Activated CD4-positive, alpha-beta memory T cell treated with anti-CD3 and anti-CD28 coated beads, Interleukin-2, amount 10 ng/mL, durations not matched to agents 7 days and 5 days (primary cell): ENCODE measurements at regions not wholly inside any gene's neighbourhood (a gene's known extent, or its start where the extent isn't known, plus 50 kb on each side); places are given as distances from the start of the nearest gene placed in this dataset.

ENCODE experiments used
- CTCF ChIA-PET: fragments of 350-600 bp; sonication (Branson Sonifier 250); formaldehyde crosslinking; loops from one replicate; lab custom pipeline; 2021; ENCODE audit warnings: antibody characterized with exemption, inconsistent platforms; lab: Charles Lee
- POLR2A ChIA-PET: fragments of 350-600 bp; sonication (Branson Sonifier 250); formaldehyde crosslinking; loops from one replicate; lab custom pipeline; 2021; ENCODE audit warnings: antibody characterized with exemption; lab: Charles Lee
- DNase-seq: peaks from one replicate; pipeline ENCODE4 v3.0.0-alpha.2; 2020
- H3K27ac Mint-ChIP-seq: one replicate; pipeline ENCODE4 v1.8.0; 2021; ENCODE audit warnings: mild to moderate bottlenecking, mixed read lengths
- H3K27me3 Mint-ChIP-seq: one replicate; pipeline ENCODE4 v1.8.0; 2021; ENCODE audit warnings: mixed read lengths
- H3K36me3 Mint-ChIP-seq: one replicate; pipeline ENCODE4 v1.8.0; 2021; ENCODE audit warnings: low read depth, mixed read lengths
- H3K4me1 Mint-ChIP-seq: one replicate; pipeline ENCODE4 v1.8.0; 2021; ENCODE audit warnings: mixed read lengths
- H3K4me3 Mint-ChIP-seq: one replicate; pipeline ENCODE4 v1.8.0; 2021; ENCODE audit warnings: mild to moderate bottlenecking, mixed read lengths
- H3K9me3 Mint-ChIP-seq: one replicate; pipeline ENCODE4 v1.8.0; 2021; ENCODE audit warnings: mixed read lengths

- Mint-ChIP-seq H3K4me1 (no peaks in the 10 kb centered on the region), H3K4me3 (no peak overlapping the region), H3K27me3 (no peaks in the 10 kb centered on the region), H3K9me3 (peaks cover 2% of the 10 kb centered on the region), H3K27ac (no peak overlapping the region), H3K36me3 (no peaks in the 10 kb centered on the region)
- ChIA-PET CTCF (no interaction called here), POLR2A (no interaction called here)
- DNase-seq: no peak
These were observed 491.6 kb upstream of the CDH4 start for GRCh38 chr20:60760256-60761000.

DNA sequence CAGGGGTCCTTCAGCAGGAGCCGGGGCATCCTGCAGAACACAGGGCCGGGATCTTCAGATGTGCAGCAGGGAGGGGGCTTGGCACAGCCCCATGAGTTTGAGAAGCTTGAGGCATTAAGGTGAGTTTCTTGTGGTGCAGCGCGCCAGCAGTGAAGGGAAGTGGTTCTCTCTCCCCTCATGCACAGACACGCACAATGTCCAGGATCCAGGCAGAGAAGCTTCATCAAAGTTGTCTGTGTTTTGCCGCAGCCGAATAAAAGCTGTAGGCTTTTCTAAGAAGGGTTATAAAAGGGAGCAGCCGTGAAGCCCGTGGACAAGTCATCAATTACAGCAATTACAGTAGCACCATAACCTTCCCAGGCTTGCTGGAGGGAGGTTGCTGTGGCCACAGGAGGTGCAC, 491.0 kb upstream of the CDH4 start:
- H3K9me3 Mint-ChIP-seq: peaks cover 2% of the 10 kb centered on the region
- no peak for DNase-seq
- ChIA-PET CTCF (no interaction called here), POLR2A (no interaction called here)
- H3K4me1 Mint-ChIP-seq: no peaks in the 10 kb centered on the region
- H3K27ac Mint-ChIP-seq: no peak overlapping the region
- H3K36me3 Mint-ChIP-seq: no peaks in the 10 kb centered on the region
- no peak overlapping the region for H3K4me3 Mint-ChIP-seq
- H3K27me3 Mint-ChIP-seq: no peaks in the 10 kb centered on the region

DNA sequence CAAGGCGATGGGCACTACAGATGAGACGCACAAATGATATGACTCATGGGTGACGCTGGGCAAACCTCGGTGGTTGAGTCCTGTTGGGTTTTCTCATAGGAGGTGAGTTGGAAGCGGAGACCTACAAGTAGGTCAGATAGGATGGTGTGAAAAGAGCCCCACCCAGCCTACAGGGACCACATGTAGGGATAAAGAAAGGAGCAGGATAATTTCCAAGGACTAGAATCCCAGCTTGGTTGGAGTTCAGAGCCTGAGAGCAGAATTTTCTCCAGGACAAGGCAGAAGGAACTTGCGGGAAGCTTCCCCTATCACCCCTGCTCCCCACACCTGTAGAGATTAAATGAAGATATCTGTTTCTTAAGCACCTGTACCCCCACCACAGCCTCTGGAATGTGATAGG, 489.7 kb upstream of the CDH4 start:
- POLR2A ChIA-PET: no interaction called here
- CTCF ChIA-PET: no interaction called here
- H3K9me3 Mint-ChIP-seq: peaks cover 2% of the 10 kb centered on the region
- H3K36me3 Mint-ChIP-seq: no peaks in the 10 kb centered on the region
- H3K27me3 Mint-ChIP-seq: no peaks in the 10 kb centered on the region
- no peak overlapping the region for H3K27ac Mint-ChIP-seq
- H3K4me3 Mint-ChIP-seq: no peak overlapping the region
- DNase-seq: no peak
- H3K4me1 Mint-ChIP-seq: no peaks in the 10 kb centered on the region

- H3K9me3 Mint-ChIP-seq: peaks cover 2% of the 10 kb centered on the region
- no peak overlapping the region for H3K27ac Mint-ChIP-seq
- DNase-seq: no peak
- H3K36me3 Mint-ChIP-seq: no peaks in the 10 kb centered on the region
- POLR2A ChIA-PET: no interaction called here
- H3K27me3 Mint-ChIP-seq: no peaks in the 10 kb centered on the region
- CTCF ChIA-PET: no interaction called here
- H3K4me1 Mint-ChIP-seq: no peaks in the 10 kb centered on the region
- H3K4me3 Mint-ChIP-seq: no peak overlapping the region
These were observed 487.7 kb upstream of the CDH4 start for GRCh38 chr20:60764328-60764727.

DNA sequence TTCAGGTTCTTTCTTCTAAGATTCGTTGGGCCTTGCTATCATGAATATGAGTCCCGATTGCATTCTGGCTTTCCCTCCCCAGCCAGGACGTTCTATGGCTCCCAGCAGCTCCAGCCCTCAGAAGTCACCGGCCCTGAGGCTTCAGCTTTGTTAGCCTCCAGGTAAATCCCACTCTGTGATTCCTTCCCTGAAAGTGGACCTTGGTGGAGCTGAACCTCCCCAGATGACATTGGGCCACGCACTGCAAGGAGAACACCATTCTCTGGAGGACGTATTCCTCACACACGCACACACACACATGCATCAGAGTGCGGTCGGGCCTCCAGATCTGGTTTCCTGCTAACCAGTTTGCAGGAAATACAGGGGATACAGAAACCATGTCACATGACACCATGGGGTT, 487.3 kb upstream of the CDH4 start:
- CTCF ChIA-PET: no interaction called here
- POLR2A ChIA-PET: no interaction called here
- no peak for DNase-seq

DNA sequence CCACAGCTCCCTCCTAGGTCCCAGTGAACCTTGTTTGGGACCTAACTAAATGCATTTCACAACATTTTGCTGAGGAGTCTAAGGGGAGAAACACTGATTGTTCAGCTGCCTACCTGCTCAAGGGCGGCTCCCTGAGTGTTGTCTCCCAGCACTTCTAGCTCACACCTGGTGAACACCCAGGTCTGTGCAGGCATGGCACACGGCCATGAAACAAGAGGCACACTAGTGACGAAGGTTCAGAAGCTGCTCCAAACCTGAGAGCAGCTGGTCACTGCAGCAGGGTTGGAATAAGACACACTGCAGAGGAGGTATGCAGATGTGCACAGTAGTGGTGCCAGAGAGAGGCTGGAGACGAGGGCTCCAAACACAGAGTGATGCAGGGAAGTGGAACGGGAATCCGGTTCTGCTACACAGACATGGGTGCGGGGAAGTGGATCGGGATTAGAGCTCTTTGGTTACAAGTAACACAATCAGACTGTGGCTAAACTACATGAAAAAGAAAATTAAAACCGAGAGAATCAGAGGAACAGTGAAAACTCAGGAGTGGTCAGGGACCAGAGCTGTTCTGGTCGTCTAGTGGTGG, 486.1 kb upstream of the CDH4 start:
- H3K4me3 Mint-ChIP-seq: no peak overlapping the region
- no peaks in the 10 kb centered on the region for H3K4me1 Mint-ChIP-seq
- ChIA-PET CTCF (no interaction called here), POLR2A (no interaction called here)
- no peak for DNase-seq
- no peak overlapping the region for H3K27ac Mint-ChIP-seq
- H3K36me3 Mint-ChIP-seq: no peaks in the 10 kb centered on the region
- H3K9me3 Mint-ChIP-seq: peaks cover 2% of the 10 kb centered on the region
- H3K27me3 Mint-ChIP-seq: no peaks in the 10 kb centered on the region

More for the DNA sequence above, 487.3 kb upstream of the CDH4 start:
- no peaks in the 10 kb centered on the region for H3K4me1 Mint-ChIP-seq
- no peaks in the 10 kb centered on the region for H3K36me3 Mint-ChIP-seq
- no peak overlapping the region for H3K27ac Mint-ChIP-seq
- no peak overlapping the region for H3K4me3 Mint-ChIP-seq
- no peaks in the 10 kb centered on the region for H3K27me3 Mint-ChIP-seq
- peaks cover 2% of the 10 kb centered on the region for H3K9me3 Mint-ChIP-seq

- no peak overlapping the region for H3K27ac Mint-ChIP-seq
- ChIA-PET POLR2A (no interaction called here), CTCF (no interaction called here)
- H3K4me1 Mint-ChIP-seq: no peaks in the 10 kb centered on the region
- no peaks in the 10 kb centered on the region for H3K36me3 Mint-ChIP-seq
- H3K27me3 Mint-ChIP-seq: no peaks in the 10 kb centered on the region
- H3K4me3 Mint-ChIP-seq: no peak overlapping the region
- DNase-seq: no peak
- H3K9me3 Mint-ChIP-seq: no peaks in the 10 kb centered on the region
These were observed 483.8 kb upstream of the CDH4 start for GRCh38 chr20:60768216-60768615.

GRCh38 chr20:60780388-60781025, 471.6 kb upstream of the CDH4 start:
- H3K27me3 Mint-ChIP-seq: no peaks in the 10 kb centered on the region
- H3K36me3 Mint-ChIP-seq: no peaks in the 10 kb centered on the region
- H3K4me1 Mint-ChIP-seq: no peaks in the 10 kb centered on the region
- CTCF ChIA-PET: no interaction called here
- peaks cover 5% of the 10 kb centered on the region for H3K9me3 Mint-ChIP-seq
- DNase-seq: no peak
- H3K27ac Mint-ChIP-seq: no peak overlapping the region
- POLR2A ChIA-PET: no interaction called here
- no peak overlapping the region for H3K4me3 Mint-ChIP-seq

- H3K27me3 Mint-ChIP-seq: no peaks in the 10 kb centered on the region
- H3K27ac Mint-ChIP-seq: no peak overlapping the region
- POLR2A ChIA-PET: no interaction called here
These were observed 469.0 kb upstream of the CDH4 start for GRCh38 chr20:60782959-60783625.

DNA sequence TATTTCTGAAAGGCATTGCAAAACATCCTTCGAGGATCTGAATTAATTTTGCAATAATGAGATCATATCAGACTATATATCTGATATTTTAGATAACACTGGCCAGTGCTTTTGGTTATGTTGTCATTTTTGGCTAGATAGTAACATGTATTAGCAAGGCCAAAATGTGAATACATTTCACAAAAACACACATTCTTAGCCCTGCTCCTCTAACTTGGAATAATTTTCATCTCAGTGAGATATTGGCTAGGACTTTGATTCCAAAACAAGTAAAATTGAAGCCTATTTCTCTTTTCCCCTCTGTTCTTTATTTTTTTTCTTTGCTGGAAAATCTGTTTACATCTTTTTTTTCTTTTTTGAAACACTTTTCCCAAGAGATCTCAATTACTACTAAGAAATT, 466.8 kb upstream of the CDH4 start:
- ChIA-PET CTCF (no interaction called here), POLR2A (no interaction called here)
- Mint-ChIP-seq H3K9me3 (peaks cover 3% of the 10 kb centered on the region), H3K27ac (no peak overlapping the region), H3K27me3 (no peaks in the 10 kb centered on the region), H3K36me3 (no peaks in the 10 kb centered on the region), H3K4me1 (no peaks in the 10 kb centered on the region), H3K4me3 (no peak overlapping the region)
- no peak for DNase-seq

More at GRCh38 chr20:60782959-60783625, 469.0 kb upstream of the CDH4 start:
- Mint-ChIP-seq H3K9me3 (peaks cover 2% of the 10 kb centered on the region), H3K4me1 (no peaks in the 10 kb centered on the region), H3K36me3 (no peaks in the 10 kb centered on the region), H3K4me3 (no peak overlapping the region)
- no peak for DNase-seq
- CTCF ChIA-PET: no interaction called here

DNA sequence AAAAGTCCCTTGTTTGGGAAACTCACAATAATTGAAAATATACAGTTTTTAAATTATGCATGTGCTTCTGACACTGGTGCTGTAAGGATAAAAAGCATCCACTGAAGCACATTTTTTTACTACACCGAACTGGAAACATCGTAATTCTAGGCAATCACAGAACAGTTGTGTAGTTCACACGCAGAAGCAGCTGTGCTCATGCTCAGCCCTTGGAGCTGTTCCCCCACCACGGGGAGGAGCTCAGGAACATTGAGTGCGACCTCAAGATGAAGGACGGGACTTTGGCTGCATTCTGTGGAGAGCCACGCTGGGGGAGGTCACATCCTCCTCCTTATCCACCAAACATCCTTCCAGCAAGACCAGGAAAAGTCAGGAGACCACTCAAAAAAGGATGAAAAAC, 466.3 kb upstream of the CDH4 start:
- no peak overlapping the region for H3K4me3 Mint-ChIP-seq
- H3K4me1 Mint-ChIP-seq: no peaks in the 10 kb centered on the region
- H3K27me3 Mint-ChIP-seq: no peaks in the 10 kb centered on the region
- ChIA-PET CTCF (no interaction called here), POLR2A (no interaction called here)
- H3K27ac Mint-ChIP-seq: no peak overlapping the region
- DNase-seq: no peak
- H3K36me3 Mint-ChIP-seq: no peaks in the 10 kb centered on the region
- H3K9me3 Mint-ChIP-seq: peaks cover 3% of the 10 kb centered on the region

DNA sequence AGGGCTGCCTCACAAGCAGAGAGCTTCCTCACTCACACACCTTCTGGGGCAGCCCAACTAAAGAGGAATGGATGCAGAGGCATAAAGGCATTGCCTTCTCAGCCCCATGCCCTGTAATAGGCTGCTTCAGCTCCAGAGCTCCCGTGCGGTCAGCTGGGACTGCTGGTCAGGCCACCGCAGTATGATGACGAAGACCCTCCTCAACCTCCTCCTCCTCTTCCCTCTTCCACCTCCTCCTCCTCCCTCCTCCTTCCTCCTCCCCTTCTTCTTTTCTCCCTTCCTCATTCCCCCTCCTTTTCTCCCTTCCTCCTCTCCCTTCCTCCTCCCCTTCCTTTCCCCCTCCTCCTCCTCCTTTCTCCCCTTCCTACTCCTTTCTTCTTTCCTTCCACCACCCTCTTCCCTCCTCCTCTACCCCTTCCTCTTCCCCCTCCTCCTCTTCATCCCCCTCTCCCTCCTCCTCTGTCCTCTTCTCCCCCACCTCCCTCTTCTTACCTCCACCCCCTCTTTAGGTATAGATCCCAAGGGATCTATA, 465.3 kb upstream of the CDH4 start:
- Mint-ChIP-seq H3K4me1 (no peaks in the 10 kb centered on the region), H3K9me3 (peaks cover 3% of the 10 kb centered on the region), H3K27me3 (no peaks in the 10 kb centered on the region), H3K36me3 (no peaks in the 10 kb centered on the region), H3K4me3 (no peak overlapping the region), H3K27ac (no peak overlapping the region)
- CTCF ChIA-PET: no interaction called here
- POLR2A ChIA-PET: no interaction called here
- no peak for DNase-seq

- ChIA-PET POLR2A (no interaction called here), CTCF (no interaction called here)
- Mint-ChIP-seq H3K4me3 (no peak overlapping the region), H3K36me3 (no peaks in the 10 kb centered on the region), H3K27ac (no peak overlapping the region), H3K27me3 (no peaks in the 10 kb centered on the region), H3K9me3 (peaks cover 3% of the 10 kb centered on the region), H3K4me1 (no peaks in the 10 kb centered on the region)
- no peak for DNase-seq
These were observed 464.8 kb upstream of the CDH4 start for GRCh38 chr20:60787276-60787675.
